ENCODE measurements at regions not wholly inside any gene's neighbourhood (a gene's known extent, or its start where the extent isn't known, plus 50 kb on each side); places are given as distances from the start of the nearest gene placed in this dataset.

DNA sequence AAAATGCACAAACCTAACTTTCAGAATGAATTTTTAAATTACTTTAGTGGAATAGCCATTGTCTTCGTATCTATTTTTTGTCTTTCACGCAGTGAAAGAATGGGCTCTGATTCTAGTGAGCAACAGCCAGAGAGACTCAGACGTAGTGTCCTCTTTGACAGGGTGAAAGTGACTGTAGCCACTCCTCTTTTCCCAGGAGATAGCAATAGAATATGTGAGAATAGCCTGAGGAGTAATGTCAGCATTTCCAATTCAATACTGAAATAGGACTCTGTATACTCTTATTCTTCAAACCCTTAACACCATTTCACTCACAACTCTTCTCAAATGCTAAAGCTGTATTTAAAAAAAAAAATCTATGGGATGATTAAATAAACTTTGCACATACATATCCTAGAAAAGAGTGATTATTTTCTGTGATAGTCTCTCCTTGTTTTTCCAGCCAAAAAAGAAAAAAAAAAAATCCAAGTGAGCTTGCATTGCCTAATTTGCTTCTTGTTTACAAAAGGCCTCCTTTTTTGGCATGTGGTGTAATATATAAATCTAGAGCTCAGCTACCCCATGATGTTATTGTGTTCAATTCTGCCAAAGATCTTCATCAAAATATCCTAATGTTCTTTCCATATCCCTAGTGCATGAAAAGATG, 626.1 kb upstream of the SLITRK6 start:
- H3K27ac ChIP-seq (ENCODE audit: low read depth, low read length, poor library complexity, severe bottlenecking): no peak overlapping the region
- no peak overlapping the region for H3K9ac ChIP-seq (ENCODE audit: low read length)
- no peaks in the 10 kb centered on the region for H3K27me3 ChIP-seq (ENCODE audit: insufficient read depth, low read length)
- no peaks in the 10 kb centered on the region for H3K79me2 ChIP-seq (ENCODE audit: insufficient read depth, low read length)
- no peak overlapping the region for H3K4me2 ChIP-seq (ENCODE audit: low read length)
- H4K20me1 ChIP-seq (ENCODE audit: insufficient read depth, low read length): no peaks in the 10 kb centered on the region
- H3K4me3 ChIP-seq (ENCODE audit: low read depth, low read length, poor library complexity, severe bottlenecking): no peak overlapping the region
- TF ChIP-seq, protein P1, sequence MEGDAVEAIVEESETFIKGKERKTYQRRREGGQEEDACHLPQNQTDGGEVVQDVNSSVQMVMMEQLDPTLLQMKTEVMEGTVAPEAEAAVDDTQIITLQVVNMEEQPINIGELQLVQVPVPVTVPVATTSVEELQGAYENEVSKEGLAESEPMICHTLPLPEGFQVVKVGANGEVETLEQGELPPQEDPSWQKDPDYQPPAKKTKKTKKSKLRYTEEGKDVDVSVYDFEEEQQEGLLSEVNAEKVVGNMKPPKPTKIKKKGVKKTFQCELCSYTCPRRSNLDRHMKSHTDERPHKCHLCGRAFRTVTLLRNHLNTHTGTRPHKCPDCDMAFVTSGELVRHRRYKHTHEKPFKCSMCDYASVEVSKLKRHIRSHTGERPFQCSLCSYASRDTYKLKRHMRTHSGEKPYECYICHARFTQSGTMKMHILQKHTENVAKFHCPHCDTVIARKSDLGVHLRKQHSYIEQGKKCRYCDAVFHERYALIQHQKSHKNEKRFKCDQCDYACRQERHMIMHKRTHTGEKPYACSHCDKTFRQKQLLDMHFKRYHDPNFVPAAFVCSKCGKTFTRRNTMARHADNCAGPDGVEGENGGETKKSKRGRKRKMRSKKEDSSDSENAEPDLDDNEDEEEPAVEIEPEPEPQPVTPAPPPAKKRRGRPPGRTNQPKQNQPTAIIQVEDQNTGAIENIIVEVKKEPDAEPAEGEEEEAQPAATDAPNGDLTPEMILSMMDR (IDR thresholded peaks at IDR 0.05; ENCODE audit: low read length): no peak
- TF ChIP-seq EZH2 (IDR thresholded peaks at IDR 0.05; ENCODE audit: borderline replicate concordance, low read length): no peak
- peaks cover 20% of the 10 kb centered on the region for H3K4me1 ChIP-seq (ENCODE audit: insufficient read depth, low read length, severe bottlenecking)
- no peaks in the 10 kb centered on the region for H3K9me2 ChIP-seq (ENCODE audit: low read depth, low read length)
- H3F3A ChIP-seq (ENCODE audit: insufficient read depth, low read length): no peaks in the 10 kb centered on the region
- peak overlapping the region; percentile 9; the same call in 1 of the 2 replicates for H2AFZ ChIP-seq (ENCODE audit: low read length)
- no peaks in the 10 kb centered on the region for H3K36me3 ChIP-seq (ENCODE audit: insufficient read depth, low read length)
- peaks cover 3% of the 10 kb centered on the region; the same call in 1 of the 2 replicates for H3K9me3 ChIP-seq (ENCODE audit: low read length)

DNA sequence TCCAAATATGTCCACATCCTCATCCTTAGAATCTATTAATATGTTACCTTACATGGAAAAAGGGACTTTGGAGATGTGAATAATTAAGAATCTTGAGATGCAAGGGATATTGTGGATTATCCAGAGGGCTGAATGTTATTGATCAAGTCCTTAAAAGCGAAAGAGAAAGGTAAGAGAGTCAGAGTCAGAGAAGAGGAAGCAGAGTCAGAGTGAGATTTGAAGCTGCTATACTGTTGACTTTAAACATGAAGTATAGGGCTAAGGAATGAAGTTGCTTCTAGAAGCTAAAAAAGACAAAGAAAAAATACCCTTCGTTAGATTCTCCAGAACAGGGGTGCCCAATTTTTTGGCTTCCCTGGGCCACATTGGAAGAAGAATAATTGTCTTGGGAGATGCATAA, 627.2 kb upstream of the SLITRK6 start:
- H3F3A ChIP-seq (ENCODE audit: insufficient read depth, low read length): no peaks in the 10 kb centered on the region
- no peak overlapping the region for H3K4me2 ChIP-seq (ENCODE audit: low read length)
- no peak overlapping the region for H3K4me3 ChIP-seq (ENCODE audit: low read depth, low read length, poor library complexity, severe bottlenecking)
- H3K9me2 ChIP-seq (ENCODE audit: low read depth, low read length): 0 out of 2 replicates have a peak, but pooled peaks cover 3% of the 10 kb centered on the region
- H3K4me1 ChIP-seq (ENCODE audit: insufficient read depth, low read length, severe bottlenecking): peaks cover 20% of the 10 kb centered on the region
- no peaks in the 10 kb centered on the region for H3K27me3 ChIP-seq (ENCODE audit: insufficient read depth, low read length)
- no peak overlapping the region for H3K27ac ChIP-seq (ENCODE audit: low read depth, low read length, poor library complexity, severe bottlenecking)
- no peaks in the 10 kb centered on the region for H3K79me2 ChIP-seq (ENCODE audit: insufficient read depth, low read length)
- TF ChIP-seq, protein P1 (IDR thresholded peaks at IDR 0.05; ENCODE audit: low read length): no peak
- no peak for TF ChIP-seq EZH2 (IDR thresholded peaks at IDR 0.05; ENCODE audit: borderline replicate concordance, low read length)
- H2AFZ ChIP-seq (ENCODE audit: low read length): no peak overlapping the region
- H3K36me3 ChIP-seq (ENCODE audit: insufficient read depth, low read length): no peaks in the 10 kb centered on the region
- no peak overlapping the region for H3K9ac ChIP-seq (ENCODE audit: low read length)
- H3K9me3 ChIP-seq (ENCODE audit: low read length): peaks cover 3% of the 10 kb centered on the region; the same call in 1 of the 2 replicates
- no peaks in the 10 kb centered on the region for H4K20me1 ChIP-seq (ENCODE audit: insufficient read depth, low read length)

GRCh38 chr13:86429756-86430155, 630.5 kb upstream of the SLITRK6 start:
- TF ChIP-seq, protein P1 (IDR thresholded peaks at IDR 0.05; ENCODE audit: low read length): no peak
- TF ChIP-seq EZH2 (IDR thresholded peaks at IDR 0.05; ENCODE audit: borderline replicate concordance, low read length): no peak
- Histone ChIP-seq H4K20me1 (ENCODE audit: insufficient read depth, low read length) (no peaks in the 10 kb centered on the region), H3K79me2 (ENCODE audit: insufficient read depth, low read length) (no peaks in the 10 kb centered on the region), H3K27ac (ENCODE audit: low read depth, low read length, poor library complexity, severe bottlenecking) (no peak overlapping the region), H2AFZ (ENCODE audit: low read length) (no peak overlapping the region), H3K36me3 (ENCODE audit: insufficient read depth, low read length) (no peaks in the 10 kb centered on the region), H3K9me3 (ENCODE audit: low read length) (peaks cover 17% of the 10 kb centered on the region; the same call in 1 of the 2 replicates), H3K9me2 (ENCODE audit: low read depth, low read length) (0 out of 2 replicates have a peak, but pooled peaks cover 3% of the 10 kb centered on the region), H3F3A (ENCODE audit: insufficient read depth, low read length) (no peaks in the 10 kb centered on the region), H3K4me1 (ENCODE audit: insufficient read depth, low read length, severe bottlenecking) (no peaks in the 10 kb centered on the region), H3K27me3 (ENCODE audit: insufficient read depth, low read length) (no peaks in the 10 kb centered on the region), H3K4me2 (ENCODE audit: low read length) (no peak overlapping the region), H3K9ac (ENCODE audit: low read length) (no peak overlapping the region), H3K4me3 (ENCODE audit: low read depth, low read length, poor library complexity, severe bottlenecking) (no peak overlapping the region)

All from OCI-LY1 (cell line).